Activated T-helper 17 cell treated with anti-CD3 and anti-CD28 coated beads, Interleukin-2, amount 50 U/mL, for 72 hours (primary cell): ENCODE measurements at regions not wholly inside any gene's neighbourhood (a gene's known extent, or its start where the extent isn't known, plus 50 kb on each side); places are given as distances from the start of the nearest gene placed in this dataset.
"Not testable (repeated sequence)": the region's sequence is repeated elsewhere in the genome, so short reads cannot be mapped to it uniquely, and the experiment has no call there.

Experiments
- ATAC-seq: fragments of 150-1000 bp; cut with Tn5 transposase; replicated peaks from 2 replicates; pipeline ENCODE4 v1.10.0; 2021; ENCODE audit warnings: mild to moderate bottlenecking, moderate library complexity
- H3K27ac Mint-ChIP-seq: one replicate; pipeline ENCODE4 v1.8.0; 2022; ENCODE audit warnings: mixed read lengths
- H3K27me3 Mint-ChIP-seq: one replicate; pipeline ENCODE4 v1.8.0; 2022; ENCODE audit warnings: mixed read lengths
- H3K36me3 Mint-ChIP-seq: one replicate; pipeline ENCODE4 v1.8.0; 2022; ENCODE audit warnings: low read depth, mild to moderate bottlenecking, mixed read lengths
- H3K4me1 Mint-ChIP-seq: one replicate; pipeline ENCODE4 v1.8.0; 2022; ENCODE audit warnings: mixed read lengths
- H3K4me3 Mint-ChIP-seq: one replicate; pipeline ENCODE4 v1.8.0; 2022; ENCODE audit warnings: mild to moderate bottlenecking, mixed read lengths
- H3K9me3 Mint-ChIP-seq: one replicate; pipeline ENCODE4 v1.8.0; 2022; ENCODE audit warnings: mixed read lengths

DNA sequence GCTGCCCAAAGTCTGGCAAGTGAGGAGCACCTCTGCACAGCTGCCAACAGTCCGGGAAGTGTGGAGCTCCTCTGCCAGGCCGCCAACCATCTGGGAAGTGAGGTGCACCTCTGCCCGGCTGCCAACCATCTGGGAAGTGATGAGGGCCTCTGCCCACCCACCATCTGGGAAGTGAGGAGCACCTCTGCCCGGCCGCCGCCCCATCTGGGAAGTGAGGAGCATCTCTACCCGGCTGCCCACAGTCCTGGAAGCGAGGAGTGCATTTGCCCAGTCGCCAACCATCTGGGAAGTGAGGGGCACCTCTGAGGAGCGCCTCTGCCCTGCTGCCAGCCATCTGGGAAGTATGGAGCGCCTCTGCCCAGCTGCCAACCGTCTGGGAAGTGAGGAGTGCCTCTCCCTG lies 893.7 kb downstream of the TYW1 start:
- Mint-ChIP-seq H3K27ac (no peak overlapping the region), H3K9me3 (peaks cover 10% of the 10 kb centered on the region)

DNA sequence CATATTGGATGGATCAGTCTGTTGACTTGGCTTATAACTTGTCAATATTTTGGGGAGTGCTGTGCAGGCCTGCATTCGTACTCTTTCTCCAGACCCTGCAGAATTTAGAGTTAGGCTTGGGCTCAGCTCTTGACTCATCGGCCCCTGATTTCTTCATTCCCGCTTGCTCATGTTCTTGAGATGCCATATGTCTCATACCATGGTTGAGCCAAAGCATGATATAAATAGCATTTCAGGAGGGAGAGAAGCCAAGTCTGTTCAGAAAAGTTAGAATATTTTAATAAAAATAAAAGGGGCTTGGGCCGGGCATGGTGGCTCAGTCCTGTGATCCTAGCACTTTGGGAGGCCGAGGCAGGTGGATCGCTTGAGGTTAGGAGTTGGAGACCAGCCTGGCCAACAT lies 898.1 kb downstream of the TYW1 start:
- peaks cover 3% of the 10 kb centered on the region for H3K27me3 Mint-ChIP-seq
- ATAC-seq = no peak
- H3K27ac Mint-ChIP-seq = no peak overlapping the region
- no peaks in the 10 kb centered on the region for H3K4me1 Mint-ChIP-seq
- H3K4me3 Mint-ChIP-seq = no peak overlapping the region
- no peaks in the 10 kb centered on the region for H3K36me3 Mint-ChIP-seq
- H3K9me3 Mint-ChIP-seq = peaks cover 13% of the 10 kb centered on the region

More for the DNA sequence above, 893.7 kb downstream of the TYW1 start:
- Mint-ChIP-seq H3K36me3 (no peaks in the 10 kb centered on the region), H3K4me1 (no peaks in the 10 kb centered on the region), H3K27me3 (no peaks in the 10 kb centered on the region), H3K4me3 (no peak overlapping the region)
- no peak for ATAC-seq

DNA sequence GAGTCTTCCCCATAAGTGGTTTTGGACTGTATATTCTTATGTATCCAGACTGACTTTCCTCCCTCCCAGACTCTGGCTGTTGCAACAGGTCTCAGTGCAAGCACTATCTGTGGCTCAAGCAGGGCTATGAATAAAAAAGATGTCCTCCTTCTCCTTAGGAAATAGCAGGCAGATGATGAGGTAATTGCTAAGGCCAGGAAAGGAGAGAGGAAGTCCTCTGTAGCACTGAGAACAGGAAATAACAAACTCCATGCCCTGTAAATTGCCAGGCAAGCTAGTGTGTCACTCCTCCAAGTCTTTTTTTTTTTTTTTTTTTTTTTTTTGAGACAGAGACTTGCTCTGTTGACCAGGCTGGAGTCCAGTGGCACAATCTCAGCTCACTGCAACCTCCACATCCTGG lies 900.1 kb downstream of the TYW1 start:
- Mint-ChIP-seq H3K36me3 (no peaks in the 10 kb centered on the region), H3K4me3 (no peak overlapping the region), H3K27me3 (peaks cover 3% of the 10 kb centered on the region), H3K9me3 (peaks cover 13% of the 10 kb centered on the region), H3K27ac (no peak overlapping the region), H3K4me1 (no peaks in the 10 kb centered on the region)
- ATAC-seq = no peak

DNA sequence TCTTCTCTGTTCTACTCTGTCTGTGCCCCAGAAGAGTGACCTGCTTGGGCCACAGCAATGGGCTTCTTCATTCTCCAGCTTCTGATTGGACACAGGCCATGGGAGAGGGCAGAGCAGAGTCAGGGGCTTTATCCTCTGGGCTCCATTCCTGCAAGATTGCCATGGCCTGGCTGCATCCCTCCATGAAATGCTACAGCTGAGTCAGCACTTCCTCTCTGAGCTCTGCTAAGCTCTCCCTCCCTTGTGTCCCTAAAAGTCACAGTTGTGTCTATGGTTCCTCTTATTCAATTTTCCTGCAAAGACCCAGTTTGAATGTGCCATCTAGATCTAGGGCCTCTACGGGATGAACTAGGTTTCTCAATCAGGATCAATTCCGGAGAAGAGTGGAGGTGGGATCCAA lies 903.8 kb downstream of the TYW1 start:
- peaks cover 16% of the 10 kb centered on the region for H3K9me3 Mint-ChIP-seq
- ATAC-seq = no peak

DNA sequence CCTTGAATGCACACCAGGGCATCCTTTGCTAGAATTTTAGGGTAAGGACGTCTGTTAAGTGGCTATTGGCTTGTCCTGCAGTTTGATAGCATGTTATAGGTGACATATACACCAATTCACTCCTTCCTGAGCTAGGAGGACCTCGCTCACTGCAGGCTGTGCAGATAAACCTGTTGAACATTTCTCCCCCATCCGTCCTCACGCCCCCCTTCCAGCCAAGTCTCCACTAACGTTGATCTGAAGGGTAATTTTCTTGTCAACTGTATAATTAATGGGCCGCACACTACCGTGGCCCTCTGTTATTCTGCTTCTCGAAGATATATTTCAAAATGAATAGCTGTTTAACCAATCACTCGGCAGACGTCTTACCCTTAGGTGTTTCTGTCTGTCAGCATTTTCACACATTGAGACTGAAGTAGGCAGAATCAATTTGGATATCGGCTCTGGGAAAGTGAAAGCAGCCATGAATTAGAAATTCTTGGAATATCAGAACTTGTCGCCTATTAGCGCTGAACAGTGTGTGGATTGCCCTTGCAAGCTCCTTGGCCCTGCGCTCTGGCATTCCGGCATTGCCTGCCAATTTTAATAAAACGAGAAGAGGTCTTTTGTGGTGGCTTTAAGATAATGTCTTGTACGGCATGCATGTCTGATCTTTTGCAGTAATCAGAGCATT lies 905.3 kb downstream of the TYW1 start:
- Mint-ChIP-seq H3K27ac (no peak overlapping the region), H3K27me3 (peaks cover 3% of the 10 kb centered on the region), H3K4me3 (no peak overlapping the region), H3K9me3 (peaks cover 12% of the 10 kb centered on the region), H3K36me3 (no peaks in the 10 kb centered on the region), H3K4me1 (no peaks in the 10 kb centered on the region)
- no peak for ATAC-seq

More for the DNA sequence above, 903.8 kb downstream of the TYW1 start:
- no peak overlapping the region for H3K4me3 Mint-ChIP-seq
- no peaks in the 10 kb centered on the region for H3K4me1 Mint-ChIP-seq
- H3K27me3 Mint-ChIP-seq = peaks cover 3% of the 10 kb centered on the region
- no peaks in the 10 kb centered on the region for H3K36me3 Mint-ChIP-seq
- no peak overlapping the region for H3K27ac Mint-ChIP-seq

DNA sequence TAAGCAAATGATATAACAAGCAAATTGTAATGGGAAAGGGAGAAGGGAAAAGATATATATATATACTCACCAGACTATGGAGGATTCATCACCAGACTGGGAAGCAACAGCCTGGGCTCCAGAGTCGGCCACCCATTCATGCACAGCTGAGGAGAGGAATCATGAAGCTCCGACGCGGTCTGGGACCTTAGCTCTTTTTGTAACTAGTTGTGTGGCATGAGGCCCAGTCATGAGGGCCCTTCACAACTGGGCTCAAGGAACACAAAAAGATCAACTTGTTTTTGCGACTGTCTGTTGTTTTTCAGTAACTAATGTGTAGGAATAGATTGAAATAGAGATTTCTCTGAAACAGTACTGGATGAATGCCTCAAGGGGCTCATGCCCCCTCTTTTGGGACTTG lies 911.2 kb downstream of the TYW1 start:
- no peak overlapping the region for H3K4me3 Mint-ChIP-seq
- H3K4me1 Mint-ChIP-seq = no peaks in the 10 kb centered on the region
- no peak overlapping the region for H3K27ac Mint-ChIP-seq
- H3K27me3 Mint-ChIP-seq = no peaks in the 10 kb centered on the region
- ATAC-seq = no peak
- H3K36me3 Mint-ChIP-seq = no peaks in the 10 kb centered on the region
- H3K9me3 Mint-ChIP-seq = peaks cover 10% of the 10 kb centered on the region

DNA sequence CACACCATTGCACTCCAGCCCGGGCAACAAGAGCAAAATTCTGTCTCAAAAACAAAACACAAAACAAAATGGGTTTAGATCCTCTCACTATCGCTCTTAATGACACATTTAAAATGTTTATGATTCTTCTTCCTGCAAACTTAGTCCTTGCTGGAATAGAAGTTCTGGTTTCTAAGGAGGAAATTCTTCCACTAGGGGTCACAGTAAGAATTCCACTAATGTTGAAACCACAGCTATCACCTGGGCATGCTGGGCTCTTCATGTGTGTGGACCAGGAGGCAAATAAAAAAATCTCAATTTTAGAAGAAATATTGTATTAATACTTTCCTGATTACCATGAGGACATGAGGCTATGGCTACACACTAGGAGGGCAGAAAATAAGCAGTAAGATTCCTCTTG lies 915.8 kb downstream of the TYW1 start:
- Mint-ChIP-seq H3K27ac (no peak overlapping the region), H3K4me1 (no peaks in the 10 kb centered on the region), H3K9me3 (peaks cover 15% of the 10 kb centered on the region), H3K36me3 (no peaks in the 10 kb centered on the region), H3K27me3 (no peaks in the 10 kb centered on the region), H3K4me3 (no peak overlapping the region)
- ATAC-seq = no peak

DNA sequence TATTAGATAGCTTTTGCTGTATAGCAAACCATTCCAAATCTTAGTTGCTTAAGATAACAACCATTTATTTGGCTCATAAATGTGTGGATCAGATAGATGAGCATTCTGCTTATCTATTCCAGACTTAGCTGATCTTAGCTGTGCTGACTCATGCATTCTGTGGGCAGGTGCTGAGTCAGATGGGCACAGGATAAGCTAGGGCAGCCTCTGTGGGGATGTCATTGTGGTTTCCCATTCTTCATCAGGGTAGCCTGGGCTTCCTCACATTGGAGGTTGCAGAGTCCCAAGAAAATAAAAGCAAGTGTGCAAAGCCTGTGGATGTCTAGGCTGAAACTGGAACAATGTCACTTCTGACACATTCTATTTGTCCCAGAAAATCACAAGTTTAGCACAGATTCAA lies 917.0 kb downstream of the TYW1 start:
- Mint-ChIP-seq H3K9me3 (peaks cover 19% of the 10 kb centered on the region), H3K4me3 (no peak overlapping the region), H3K27ac (no peak overlapping the region), H3K27me3 (no peaks in the 10 kb centered on the region), H3K4me1 (no peaks in the 10 kb centered on the region), H3K36me3 (no peaks in the 10 kb centered on the region)
- no peak for ATAC-seq

DNA sequence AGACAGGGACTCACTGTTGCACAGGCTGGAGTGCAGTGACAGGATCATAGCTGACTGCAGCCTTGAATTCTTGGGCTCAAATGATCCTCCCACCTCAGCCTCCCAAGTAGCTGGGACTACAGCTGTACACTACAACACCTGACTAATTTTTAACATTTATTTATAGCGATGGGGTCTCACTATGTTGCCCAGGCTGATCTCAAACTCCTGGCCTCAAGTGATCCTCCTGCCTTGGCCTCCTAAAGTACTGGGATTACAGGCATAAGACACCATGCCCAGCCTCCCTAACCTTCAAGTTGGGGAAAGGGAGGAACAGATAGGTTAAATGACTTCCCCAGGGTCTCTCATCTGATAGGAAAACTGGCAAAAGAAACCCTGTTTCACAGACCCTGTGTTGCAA lies 919.5 kb downstream of the TYW1 start:
- not testable (repeated sequence) for H3K27me3 Mint-ChIP-seq, H3K36me3 Mint-ChIP-seq, H3K4me3 Mint-ChIP-seq, ATAC-seq, H3K27ac Mint-ChIP-seq, H3K4me1 Mint-ChIP-seq
- peaks cover 17% of the 10 kb centered on the region for H3K9me3 Mint-ChIP-seq

DNA sequence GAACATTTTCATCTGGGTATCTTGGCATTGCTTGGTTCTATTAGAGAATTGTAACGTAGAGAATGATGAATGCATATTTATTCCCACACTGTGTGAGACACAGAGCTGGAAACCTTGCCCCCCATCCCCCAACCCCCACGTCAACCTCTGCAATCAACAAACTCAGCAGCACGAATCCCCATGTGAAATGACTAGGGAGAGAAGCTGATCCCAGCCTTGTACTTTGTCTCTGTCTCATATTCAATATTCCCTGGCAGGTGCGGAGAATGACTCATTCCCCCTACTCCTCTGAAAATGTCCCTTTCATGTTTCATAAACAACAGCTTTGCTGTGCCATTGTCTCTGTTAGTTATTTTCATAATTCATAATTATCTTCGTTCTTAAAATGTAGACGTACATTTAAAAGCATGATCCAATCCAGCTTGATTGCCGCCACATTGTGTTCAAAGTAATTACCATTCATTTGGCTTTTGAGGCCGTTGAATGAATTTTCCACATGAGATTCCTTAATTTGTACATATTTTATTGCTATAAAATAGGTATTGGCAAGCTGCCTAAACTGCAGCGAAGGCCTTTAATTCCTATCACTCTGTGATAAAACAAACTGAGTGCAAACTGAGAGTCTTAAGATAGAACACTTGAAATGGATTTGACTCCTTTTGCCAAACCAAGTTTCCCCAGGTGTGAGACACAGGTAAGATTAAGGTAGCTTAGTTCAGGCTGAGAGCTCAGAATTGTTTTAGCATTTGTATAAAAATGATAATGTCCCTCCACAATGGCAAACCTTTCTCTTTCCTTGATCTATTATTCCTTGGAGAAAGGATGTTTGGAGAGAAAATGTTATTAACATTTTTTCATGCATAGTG lies 920.2 kb downstream of the TYW1 start:
- Mint-ChIP-seq H3K27ac (no peak overlapping the region), H3K9me3 (peaks cover 17% of the 10 kb centered on the region), H3K27me3 (no peaks in the 10 kb centered on the region), H3K4me1 (no peaks in the 10 kb centered on the region), H3K4me3 (no peak overlapping the region), H3K36me3 (no peaks in the 10 kb centered on the region)
- no peak for ATAC-seq

DNA sequence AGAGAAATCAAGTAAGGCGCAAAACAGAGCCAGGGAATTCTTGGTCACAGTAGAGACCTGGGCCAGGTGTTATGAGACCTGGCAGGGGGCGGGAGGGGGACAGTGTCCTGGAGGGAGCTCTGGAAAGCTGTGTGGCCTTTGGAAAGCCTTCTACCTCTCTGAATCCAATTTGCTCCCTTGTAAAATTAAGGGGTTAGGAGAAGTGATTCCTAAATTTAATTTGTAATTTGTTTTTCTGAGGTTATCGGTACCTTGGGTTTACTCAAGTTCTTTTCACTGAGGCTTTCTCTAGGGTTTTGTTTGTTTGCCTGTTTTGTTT lies 920.8 kb downstream of the TYW1 start:
- no peak overlapping the region for H3K27ac Mint-ChIP-seq
- peaks cover 17% of the 10 kb centered on the region for H3K9me3 Mint-ChIP-seq
- no peaks in the 10 kb centered on the region for H3K27me3 Mint-ChIP-seq
- ATAC-seq = no peak
- no peaks in the 10 kb centered on the region for H3K36me3 Mint-ChIP-seq
- no peak overlapping the region for H3K4me3 Mint-ChIP-seq
- H3K4me1 Mint-ChIP-seq = no peaks in the 10 kb centered on the region

DNA sequence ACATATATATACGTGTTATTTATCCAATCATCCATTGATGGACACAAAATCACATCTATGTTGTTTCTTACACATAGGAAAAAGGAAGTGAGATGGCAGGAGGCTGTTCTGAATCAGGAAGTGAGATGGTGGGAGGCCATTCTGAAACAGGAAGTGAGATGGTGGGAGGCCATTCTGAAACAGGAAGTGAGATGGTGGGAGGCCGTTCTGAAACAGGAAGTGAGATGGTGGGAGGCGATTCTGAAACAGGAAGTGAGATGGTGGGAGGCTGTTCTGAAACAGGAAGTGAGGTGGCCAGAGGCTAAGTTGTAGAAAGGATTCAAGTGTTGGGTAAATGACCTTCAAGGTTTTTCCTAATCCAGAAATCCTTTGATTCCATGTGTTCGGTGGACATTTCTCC lies 921.5 kb downstream of the TYW1 start:
- no peaks in the 10 kb centered on the region for H3K4me1 Mint-ChIP-seq
- H3K4me3 Mint-ChIP-seq = no peak overlapping the region
- no peak overlapping the region for H3K27ac Mint-ChIP-seq
- H3K9me3 Mint-ChIP-seq = peaks cover 17% of the 10 kb centered on the region
- no peaks in the 10 kb centered on the region for H3K36me3 Mint-ChIP-seq
- no peaks in the 10 kb centered on the region for H3K27me3 Mint-ChIP-seq
- ATAC-seq = no peak

DNA sequence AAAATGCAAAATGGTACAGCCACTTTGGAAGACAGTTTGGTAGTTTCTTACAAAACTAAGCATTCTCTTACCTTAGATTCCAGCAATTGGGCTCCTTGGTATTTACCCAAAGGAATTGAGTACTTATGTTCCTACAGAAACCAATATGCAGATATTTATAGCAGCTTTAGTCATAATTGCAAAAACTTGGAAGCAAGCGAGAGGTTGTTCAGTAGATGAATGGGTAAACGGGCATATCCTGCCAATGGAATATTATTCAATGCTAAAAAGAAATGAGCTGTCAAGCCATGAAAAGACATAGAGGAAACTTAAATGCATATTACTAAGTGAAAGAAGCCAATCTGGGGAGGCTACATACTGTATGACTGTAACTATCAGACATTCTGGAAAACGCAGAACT lies 926.7 kb downstream of the TYW1 start:
- no peaks in the 10 kb centered on the region for H3K36me3 Mint-ChIP-seq
- ATAC-seq = no peak

DNA sequence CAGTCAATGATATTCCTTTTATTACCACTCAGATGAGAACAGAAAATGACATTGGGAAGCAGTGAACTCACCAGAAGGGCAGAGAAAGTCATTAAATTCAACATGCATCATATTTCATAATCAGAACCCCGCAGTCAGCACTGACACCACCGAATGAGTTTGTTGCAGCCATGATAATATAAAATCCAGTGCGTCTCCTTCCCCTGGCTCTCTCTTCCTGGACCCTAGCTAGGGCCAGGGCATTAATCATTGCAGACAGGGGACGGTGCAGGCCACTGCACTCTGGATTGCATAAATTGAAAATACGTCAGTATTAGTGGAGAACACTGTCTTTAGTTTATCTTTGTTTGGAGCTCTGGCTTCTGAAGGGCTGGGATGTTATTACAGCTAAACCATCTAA lies 931.5 kb downstream of the TYW1 start:
- Mint-ChIP-seq H3K27me3 (no peaks in the 10 kb centered on the region), H3K27ac (no peak overlapping the region), H3K36me3 (no peaks in the 10 kb centered on the region), H3K4me3 (no peak overlapping the region), H3K9me3 (peaks cover 7% of the 10 kb centered on the region), H3K4me1 (no peaks in the 10 kb centered on the region)
- ATAC-seq = no peak

More for the DNA sequence above, 926.7 kb downstream of the TYW1 start:
- Mint-ChIP-seq H3K27me3 (no peaks in the 10 kb centered on the region), H3K4me3 (no peak overlapping the region), H3K9me3 (peaks cover 8% of the 10 kb centered on the region), H3K27ac (no peak overlapping the region), H3K4me1 (no peaks in the 10 kb centered on the region)

DNA sequence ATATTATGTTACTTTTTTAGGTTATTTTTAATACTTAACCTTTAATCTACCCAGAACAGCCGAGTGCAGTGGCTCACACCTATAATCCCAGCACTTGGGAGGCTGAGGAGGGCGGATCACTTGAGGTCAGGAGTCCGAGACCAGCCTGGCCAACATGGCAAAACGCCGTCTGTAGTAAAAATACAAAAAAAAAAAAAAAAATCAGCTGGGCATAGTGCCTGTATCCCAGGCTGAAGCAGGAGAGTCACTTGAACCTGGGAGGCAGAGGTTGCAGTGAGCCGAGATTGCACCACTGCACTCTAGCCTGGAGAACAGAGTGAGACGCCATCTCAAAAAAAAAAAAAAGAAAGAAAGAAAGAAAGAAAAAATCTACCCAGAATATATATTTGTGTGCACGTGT lies 939.8 kb downstream of the TYW1 start:
- H3K36me3 Mint-ChIP-seq, H3K9me3 Mint-ChIP-seq, H3K4me3 Mint-ChIP-seq, ATAC-seq, H3K4me1 Mint-ChIP-seq, H3K27me3 Mint-ChIP-seq, H3K27ac Mint-ChIP-seq: not testable (repeated sequence)
